Choroid plexus epithelial cell (primary cell): ENCODE measurements at regions not wholly inside any gene's neighbourhood (a gene's known extent, or its start where the extent isn't known, plus 50 kb on each side); places are given as distances from the start of the nearest gene placed in this dataset.
A peak's percentile ranks its signal among the peaks of the same experiment; 100 is the strongest.

Source experiments
- DNase-seq: peaks from one replicate; pipeline ENCODE4 v3.0.0-alpha.2; 2010; ENCODE audit warnings: low read depth
- H3K4me3 ChIP-seq: 2 replicates; pipeline ENCODE4 v1.5.1; 2011; ENCODE audit warnings: low read depth, mild to moderate bottlenecking, control low read depth, low read length, moderate library complexity
- TF ChIP-seq, protein P1 (sequence below): conservative IDR thresholded peaks from 2 replicates; pipeline ENCODE4 v1.5.1; 2011; ENCODE audit warnings: low read depth, mild to moderate bottlenecking, control low read depth, inconsistent platforms, low read length, moderate library complexity

DNA sequence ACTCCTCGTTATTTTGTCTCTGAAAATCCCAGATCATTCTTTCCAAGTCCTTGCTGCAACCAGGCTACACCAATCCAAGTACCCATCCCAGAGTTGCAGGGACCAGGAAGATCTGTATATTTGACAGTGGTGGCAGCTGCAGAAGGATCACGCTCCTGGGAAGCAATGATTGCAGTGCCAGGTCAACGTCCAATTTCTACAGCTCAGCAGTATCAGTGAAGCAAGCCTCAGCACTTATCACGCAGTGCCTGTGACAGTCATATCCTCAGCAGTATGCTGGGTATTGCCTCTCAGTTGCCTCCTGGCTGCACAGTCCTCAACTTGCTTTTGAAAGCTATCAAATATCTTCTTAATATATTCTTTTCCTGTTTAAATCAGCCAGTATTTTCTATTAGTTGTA, 66.7 kb downstream of the BARHL2 start:
- DNase-seq = no peak
- TF ChIP-seq, protein P1, sequence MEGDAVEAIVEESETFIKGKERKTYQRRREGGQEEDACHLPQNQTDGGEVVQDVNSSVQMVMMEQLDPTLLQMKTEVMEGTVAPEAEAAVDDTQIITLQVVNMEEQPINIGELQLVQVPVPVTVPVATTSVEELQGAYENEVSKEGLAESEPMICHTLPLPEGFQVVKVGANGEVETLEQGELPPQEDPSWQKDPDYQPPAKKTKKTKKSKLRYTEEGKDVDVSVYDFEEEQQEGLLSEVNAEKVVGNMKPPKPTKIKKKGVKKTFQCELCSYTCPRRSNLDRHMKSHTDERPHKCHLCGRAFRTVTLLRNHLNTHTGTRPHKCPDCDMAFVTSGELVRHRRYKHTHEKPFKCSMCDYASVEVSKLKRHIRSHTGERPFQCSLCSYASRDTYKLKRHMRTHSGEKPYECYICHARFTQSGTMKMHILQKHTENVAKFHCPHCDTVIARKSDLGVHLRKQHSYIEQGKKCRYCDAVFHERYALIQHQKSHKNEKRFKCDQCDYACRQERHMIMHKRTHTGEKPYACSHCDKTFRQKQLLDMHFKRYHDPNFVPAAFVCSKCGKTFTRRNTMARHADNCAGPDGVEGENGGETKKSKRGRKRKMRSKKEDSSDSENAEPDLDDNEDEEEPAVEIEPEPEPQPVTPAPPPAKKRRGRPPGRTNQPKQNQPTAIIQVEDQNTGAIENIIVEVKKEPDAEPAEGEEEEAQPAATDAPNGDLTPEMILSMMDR = no peak
- H3K4me3 ChIP-seq = no peak overlapping the region

DNA sequence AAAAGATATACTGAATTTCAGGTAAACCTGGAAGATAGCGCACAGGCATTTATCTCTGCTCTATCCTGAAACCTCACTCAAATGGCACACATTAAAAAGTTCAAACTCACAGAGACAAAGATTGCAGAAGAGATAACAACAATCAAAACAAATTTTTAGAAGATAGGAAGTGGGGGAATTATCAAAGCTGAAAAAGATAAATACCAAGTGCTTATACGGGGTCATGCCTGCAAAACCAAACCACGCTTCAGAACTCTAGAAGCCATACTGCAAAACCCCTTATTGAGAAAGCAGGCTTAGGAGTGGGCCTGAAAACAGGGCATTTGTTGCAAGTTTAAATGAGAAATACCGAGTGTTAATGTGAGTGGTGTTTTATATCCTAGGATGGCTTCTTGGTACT, 76.8 kb downstream of the BARHL2 start:
- TF ChIP-seq, protein P1 = no peak
- no peak overlapping the region for H3K4me3 ChIP-seq
- DNase-seq = no peak

DNA sequence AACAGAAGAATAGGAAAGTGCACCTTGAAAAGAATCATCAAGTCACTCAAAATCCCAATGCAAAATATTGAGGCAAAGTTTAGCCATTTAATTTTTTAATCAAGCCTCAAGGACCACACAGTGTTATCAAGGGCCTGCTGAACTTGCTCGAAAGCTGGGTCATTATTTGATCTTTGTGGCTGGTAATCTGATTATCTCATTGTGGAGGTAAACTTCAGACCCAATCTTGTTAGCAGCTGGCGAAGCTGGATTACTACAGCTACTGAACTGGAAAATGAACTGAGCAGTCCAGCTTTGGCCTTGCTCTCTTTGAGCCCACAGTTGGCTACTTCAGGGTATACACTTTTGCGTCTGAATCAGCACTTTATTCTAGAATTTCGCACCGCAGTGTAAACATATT, 94.4 kb downstream of the BARHL2 start:
- no peak for DNase-seq
- H3K4me3 ChIP-seq = no peak overlapping the region
- TF ChIP-seq, protein P1 = no peak

DNA sequence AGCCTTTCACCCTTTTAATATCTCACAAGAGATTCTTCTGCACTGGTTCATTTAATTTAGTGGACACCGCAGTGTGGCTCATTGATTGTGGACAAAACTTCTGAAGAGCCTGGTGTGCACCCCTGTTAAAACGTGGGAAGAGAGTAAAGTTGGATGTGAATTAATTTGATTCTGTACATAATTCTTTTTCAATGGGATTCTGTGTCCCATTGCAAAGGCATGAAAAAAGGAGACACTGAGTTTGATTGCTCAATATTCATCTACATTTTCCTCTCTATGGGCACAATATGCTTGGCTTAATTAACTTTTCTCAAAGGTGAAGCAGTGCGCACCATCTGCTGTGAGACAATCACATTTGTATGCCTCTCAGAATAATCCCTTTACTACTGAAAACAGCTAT, 95.1 kb downstream of the BARHL2 start:
- DNase-seq = no peak
- H3K4me3 ChIP-seq = no peak overlapping the region
- TF ChIP-seq, protein P1 = no peak

DNA sequence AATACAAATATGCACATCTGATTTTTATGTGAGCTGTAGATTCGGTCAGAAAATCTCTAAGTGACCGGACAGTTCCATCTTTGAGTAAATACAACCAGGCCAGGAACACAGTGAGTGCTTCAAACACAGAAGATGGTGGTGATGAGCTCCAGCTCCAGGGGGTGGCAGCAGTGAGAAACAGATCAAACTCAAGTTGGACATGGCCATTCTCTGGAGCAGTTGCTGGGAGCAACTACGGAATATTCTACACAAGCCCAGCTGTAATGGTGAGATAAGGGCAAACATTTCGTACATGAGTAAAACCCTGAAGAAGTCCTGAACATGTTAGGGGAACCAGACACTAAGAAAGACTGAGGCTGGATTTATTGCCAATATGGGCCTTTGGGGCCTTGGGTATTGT, 100.7 kb downstream of the BARHL2 start:
- no peak overlapping the region for H3K4me3 ChIP-seq
- peak; percentile 7 for DNase-seq
- TF ChIP-seq, protein P1 = peak; percentile 26

DNA sequence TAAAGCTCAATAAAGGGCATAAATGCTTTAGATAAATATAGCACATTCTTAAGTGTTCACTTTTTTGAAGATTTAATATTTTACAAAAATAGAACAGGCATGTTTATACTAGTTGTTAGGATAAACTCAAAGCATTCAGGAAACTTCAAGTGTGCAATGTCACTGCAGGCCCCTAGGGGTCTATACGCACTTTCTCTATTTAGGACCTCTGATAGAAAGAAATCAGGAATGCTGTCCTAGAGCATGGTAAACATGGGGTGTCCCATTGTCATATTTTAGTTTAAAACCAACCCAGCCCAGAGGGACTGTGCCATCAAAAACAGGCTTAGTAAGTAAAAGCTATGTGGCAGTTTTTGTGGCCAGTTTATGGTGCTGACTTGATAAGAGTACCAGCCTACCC, 102.2 kb downstream of the BARHL2 start:
- H3K4me3 ChIP-seq = no peak overlapping the region
- TF ChIP-seq, protein P1 = peak; percentile 19

DNA sequence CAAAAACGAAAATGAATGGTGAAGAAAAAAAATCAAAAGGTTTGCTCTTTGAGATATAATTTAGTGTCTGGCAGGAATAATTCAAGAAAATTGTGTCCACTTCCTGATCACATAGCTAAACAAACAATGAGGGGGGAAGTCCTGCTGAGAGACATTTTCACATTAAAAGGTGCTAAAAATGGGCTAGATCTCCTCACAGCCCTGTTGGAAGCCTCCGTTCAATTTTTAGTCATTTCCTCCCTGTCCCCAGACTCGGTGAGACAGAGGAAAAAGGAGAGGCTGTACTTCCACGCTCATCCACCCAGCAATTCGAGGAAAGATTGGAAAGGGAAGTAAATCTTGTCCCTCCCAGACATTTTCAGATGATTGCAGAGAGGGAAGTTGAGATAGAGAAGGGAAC, 103.7 kb downstream of the BARHL2 start:
- DNase-seq = no peak
- H3K4me3 ChIP-seq = no peak overlapping the region
- TF ChIP-seq, protein P1 = no peak

More for the DNA sequence above, 102.2 kb downstream of the BARHL2 start:
- no peak for DNase-seq
